GM08714 (cell line): ENCODE measurements at regions not wholly inside any gene's neighbourhood (a gene's known extent, or its start where the extent isn't known, plus 50 kb on each side); places are given as distances from the start of the nearest gene placed in this dataset.

Experiments used
- H3K4me3 ChIP-seq: fragments of 200-500 bp; sonication (Bioruptor generic); 2 replicates; pipeline ENCODE4 v1.5.1; 2014; ENCODE audit warnings: mild to moderate bottlenecking, low read length, inconsistent platforms
- ZNF274 ChIP-seq: IDR thresholded peaks from 2 replicates; pipeline ENCODE4 v1.6.1; 2012; ENCODE audit warnings: mild to moderate bottlenecking, low read depth, low read length

- H3K4me3 ChIP-seq = no peak overlapping the region
- TF ChIP-seq ZNF274 = no peak
Measured at GRCh38 chr6:145070791-145071190, 664.5 kb downstream of the EPM2A start.

GRCh38 chr6:145071836-145072235 lies 663.5 kb downstream of the EPM2A start:
- no peak for TF ChIP-seq ZNF274

GRCh38 chr6:145073811-145074210 lies 661.5 kb downstream of the EPM2A start:
- H3K4me3 ChIP-seq = no peak overlapping the region
- no peak for TF ChIP-seq ZNF274

More at GRCh38 chr6:145071836-145072235, 663.5 kb downstream of the EPM2A start:
- H3K4me3 ChIP-seq = no peak overlapping the region

GRCh38 chr6:145074805-145075204 lies 660.5 kb downstream of the EPM2A start:
- no peak overlapping the region for H3K4me3 ChIP-seq
- no peak for TF ChIP-seq ZNF274

- no peak for TF ChIP-seq ZNF274
- H3K4me3 ChIP-seq = no peak overlapping the region
Measured at GRCh38 chr6:145075425-145075824, 659.9 kb downstream of the EPM2A start.

- H3K4me3 ChIP-seq = no peak overlapping the region
- no peak for TF ChIP-seq ZNF274
Measured at GRCh38 chr6:145076115-145076841, 659.0 kb downstream of the EPM2A start.

GRCh38 chr6:145077382-145077781 lies 657.9 kb downstream of the EPM2A start:
- TF ChIP-seq ZNF274 = no peak
- H3K4me3 ChIP-seq = no peak overlapping the region

- no peak for TF ChIP-seq ZNF274
- no peak overlapping the region for H3K4me3 ChIP-seq
Measured at GRCh38 chr6:145080651-145081050, 654.7 kb downstream of the EPM2A start.

GRCh38 chr6:145081677-145082076 lies 653.6 kb downstream of the EPM2A start:
- no peak overlapping the region for H3K4me3 ChIP-seq
- TF ChIP-seq ZNF274 = no peak

- TF ChIP-seq ZNF274 = no peak
- H3K4me3 ChIP-seq = no peak overlapping the region
Measured at GRCh38 chr6:145082359-145082758, 653.0 kb downstream of the EPM2A start.

- TF ChIP-seq ZNF274 = no peak
- no peak overlapping the region for H3K4me3 ChIP-seq
Measured at GRCh38 chr6:145086197-145086596, 649.1 kb downstream of the EPM2A start.

- H3K4me3 ChIP-seq = no peak overlapping the region
- no peak for TF ChIP-seq ZNF274
Measured at GRCh38 chr6:145087034-145087433, 648.3 kb downstream of the EPM2A start.

- H3K4me3 ChIP-seq = no peak overlapping the region
- no peak for TF ChIP-seq ZNF274
Measured at GRCh38 chr6:145090801-145091585, 644.3 kb downstream of the EPM2A start.

- TF ChIP-seq ZNF274 = no peak
- no peak overlapping the region for H3K4me3 ChIP-seq
Measured at GRCh38 chr6:145091586-145092142, 643.7 kb downstream of the EPM2A start.

GRCh38 chr6:145092554-145092953 lies 642.8 kb downstream of the EPM2A start:
- H3K4me3 ChIP-seq = no peak overlapping the region
- no peak for TF ChIP-seq ZNF274
